ENCODE measurements at regions not wholly inside any gene's neighbourhood (a gene's known extent, or its start where the extent isn't known, plus 50 kb on each side); places are given as distances from the start of the nearest gene placed in this dataset.
A peak's percentile ranks its signal among the peaks of the same experiment; 100 is the strongest.

DNA sequence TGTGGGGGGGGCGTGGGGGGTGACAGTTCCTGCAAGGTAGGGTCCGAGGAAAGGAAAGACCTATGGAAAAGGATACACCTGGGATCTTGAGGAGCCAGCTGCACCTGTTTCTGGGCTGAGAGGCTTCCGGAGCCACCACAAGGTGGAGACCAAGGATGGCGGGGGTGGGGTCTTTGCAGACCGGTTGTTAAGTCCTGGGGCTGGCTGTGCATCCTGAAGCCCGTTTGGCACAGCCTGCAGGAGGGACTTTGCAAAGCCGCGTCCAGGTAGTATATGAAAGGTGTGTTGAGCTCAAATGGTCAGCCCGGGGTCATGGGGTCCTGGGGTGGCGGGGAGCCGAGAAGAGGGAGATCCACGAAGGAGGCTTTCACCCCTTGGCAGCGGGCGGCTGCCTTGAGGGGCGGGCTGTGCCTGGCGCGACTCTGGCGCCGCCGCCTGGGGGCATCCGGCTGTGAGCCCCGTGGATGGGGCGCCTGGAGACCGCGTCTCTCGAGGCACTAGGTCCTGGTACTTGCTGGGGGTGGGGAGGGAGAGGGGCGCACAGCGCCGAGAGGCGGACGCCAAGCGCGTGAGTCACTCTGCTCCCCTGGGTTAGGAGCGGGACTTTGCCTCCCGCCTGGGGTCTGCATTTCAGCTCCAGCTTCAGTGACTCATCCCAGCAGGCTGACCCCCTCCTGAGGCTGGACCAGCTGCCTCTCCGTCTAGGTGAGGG lies 58.2 kb upstream of the DYNLT3 start:
- TF ChIP-seq, protein P1, sequence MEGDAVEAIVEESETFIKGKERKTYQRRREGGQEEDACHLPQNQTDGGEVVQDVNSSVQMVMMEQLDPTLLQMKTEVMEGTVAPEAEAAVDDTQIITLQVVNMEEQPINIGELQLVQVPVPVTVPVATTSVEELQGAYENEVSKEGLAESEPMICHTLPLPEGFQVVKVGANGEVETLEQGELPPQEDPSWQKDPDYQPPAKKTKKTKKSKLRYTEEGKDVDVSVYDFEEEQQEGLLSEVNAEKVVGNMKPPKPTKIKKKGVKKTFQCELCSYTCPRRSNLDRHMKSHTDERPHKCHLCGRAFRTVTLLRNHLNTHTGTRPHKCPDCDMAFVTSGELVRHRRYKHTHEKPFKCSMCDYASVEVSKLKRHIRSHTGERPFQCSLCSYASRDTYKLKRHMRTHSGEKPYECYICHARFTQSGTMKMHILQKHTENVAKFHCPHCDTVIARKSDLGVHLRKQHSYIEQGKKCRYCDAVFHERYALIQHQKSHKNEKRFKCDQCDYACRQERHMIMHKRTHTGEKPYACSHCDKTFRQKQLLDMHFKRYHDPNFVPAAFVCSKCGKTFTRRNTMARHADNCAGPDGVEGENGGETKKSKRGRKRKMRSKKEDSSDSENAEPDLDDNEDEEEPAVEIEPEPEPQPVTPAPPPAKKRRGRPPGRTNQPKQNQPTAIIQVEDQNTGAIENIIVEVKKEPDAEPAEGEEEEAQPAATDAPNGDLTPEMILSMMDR (IDR thresholded peaks at IDR 0.05): peak; percentile 33
- TF ChIP-seq ZFX (IDR thresholded peaks at IDR 0.05; ENCODE audit: borderline replicate concordance): no peak
